ENCODE measurements at regions not wholly inside any gene's neighbourhood (a gene's known extent, or its start where the extent isn't known, plus 50 kb on each side); places are given as distances from the start of the nearest gene placed in this dataset.

DNA sequence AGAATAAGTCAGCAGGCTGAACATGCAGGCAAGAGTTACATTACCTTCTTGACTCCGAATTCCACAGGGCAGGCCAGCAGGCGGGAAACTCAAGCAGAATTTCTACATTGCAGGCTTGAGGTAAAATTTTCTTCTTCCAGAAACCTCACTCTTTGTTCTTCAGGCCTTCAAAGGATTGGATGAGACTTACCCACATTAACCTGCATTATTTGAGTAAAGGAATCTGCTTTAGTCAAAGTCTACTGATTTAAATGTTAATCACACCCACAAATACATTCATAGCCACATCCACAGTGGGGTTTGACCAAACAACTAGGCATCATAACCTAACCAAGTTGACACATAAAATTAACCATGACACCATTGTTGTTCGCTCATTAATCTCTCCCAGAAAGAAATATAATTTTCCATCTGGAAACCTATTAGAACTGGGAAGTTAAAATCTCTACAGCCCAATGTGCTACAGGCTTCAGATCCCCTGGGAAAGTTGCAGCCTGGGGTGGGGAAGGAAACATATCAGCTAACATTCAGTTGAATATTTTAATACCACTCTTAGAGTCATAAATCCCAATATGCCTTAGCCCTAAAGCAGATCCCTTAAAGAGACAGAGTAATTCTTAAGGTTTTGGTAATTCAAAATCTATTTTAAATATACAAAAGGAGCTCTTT is 468.2 kb upstream of the TNP1 start:
- no peak for TF ChIP-seq CTCF (conservative IDR thresholded peaks at IDR 0.05)
- TF ChIP-seq EZH2 (IDR thresholded peaks at IDR 0.05; ENCODE audit: low read depth) = no peak

Data from PC-9 (cell line).